Neuronal stem cell (in vitro differentiated cells): ENCODE measurements at regions not wholly inside any gene's neighbourhood (a gene's known extent, or its start where the extent isn't known, plus 50 kb on each side); places are given as distances from the start of the nearest gene placed in this dataset.

ENCODE experiments used
- DNase-seq: peaks from one replicate; pipeline ENCODE4 v3.0.0-alpha.2; 2013; ENCODE audit warnings: low spot score
- H2AFZ ChIP-seq: one replicate; pipeline ENCODE4 v1.6.1; 2013; ENCODE audit warnings: mild to moderate bottlenecking, low read length, inconsistent platforms
- H2AK5ac ChIP-seq: 2 replicates; pipeline ENCODE4 v1.6.1; 2013; ENCODE audit warnings: low read depth, mild to moderate bottlenecking, inconsistent platforms, low read length, moderate library complexity, mixed read lengths
- H2BK120ac ChIP-seq: 2 replicates; pipeline ENCODE4 v1.6.1; 2013; ENCODE audit warnings: low read depth, mild to moderate bottlenecking, inconsistent platforms, low read length, moderate library complexity, mixed read lengths
- H2BK12ac ChIP-seq: one replicate; pipeline ENCODE4 v1.6.1; 2013; ENCODE audit warnings: low read length, inconsistent platforms
- H2BK15ac ChIP-seq: 2 replicates; pipeline ENCODE4 v1.6.1; 2013; ENCODE audit warnings: mild to moderate bottlenecking, low read length, inconsistent platforms, mixed read lengths
- H2BK5ac ChIP-seq: one replicate; pipeline ENCODE4 v1.6.1; 2013; ENCODE audit warnings: inconsistent platforms, mild to moderate bottlenecking, low read length, moderate library complexity
- H3K14ac ChIP-seq: one replicate; pipeline ENCODE4 v1.6.1; 2013; ENCODE audit warnings: low read length, inconsistent platforms
- H3K18ac ChIP-seq: 2 replicates; pipeline ENCODE4 v1.6.1; 2013; ENCODE audit warnings: low read length, inconsistent platforms
- H3K23ac ChIP-seq: 2 replicates; pipeline ENCODE4 v1.6.1; 2013; ENCODE audit warnings: low read depth, mild to moderate bottlenecking, mixed read lengths, low read length, inconsistent platforms; ENCODE audit not compliant: poor library complexity
- H3K27ac ChIP-seq: replicated peaks from 3 replicates; pipeline ENCODE4 v1.5.1; 2013; ENCODE audit warnings: low read length, inconsistent platforms
- H3K27me3 ChIP-seq, 3 experiments: 2 replicates each; pipeline ENCODE4 v1.6.1; 2013; ENCODE audit warnings: low read length in 3 of 3, mild to moderate bottlenecking in 2 of 3, inconsistent platforms in 1 of 3, low read depth in 1 of 3, mixed read lengths in 1 of 3, moderate library complexity in 1 of 3; ENCODE audit not compliant: control insufficient read depth in 3 of 3, insufficient read depth in 3 of 3
- H3K36me3 ChIP-seq, 2 donors: replicated peaks in 1 of 2; 2 replicates each; pipeline ENCODE4 v1.6.1; 2013; ENCODE audit warnings: low read length in 2 of 2; ENCODE audit not compliant: control insufficient read depth in 2 of 2, insufficient read depth in 2 of 2
- H3K4ac ChIP-seq: 2 replicates; pipeline ENCODE4 v1.6.1; 2013; ENCODE audit warnings: inconsistent platforms, mild to moderate bottlenecking, low read length, moderate library complexity
- H3K4me1 ChIP-seq, 2 donors: 1 replicate in 1 of 2; 2 replicates in 1 of 2; pipeline ENCODE4 v1.6.1; 2013; ENCODE audit warnings: low read length in 2 of 2, low read depth in 1 of 2; ENCODE audit not compliant: control insufficient read depth in 2 of 2, insufficient read depth in 1 of 2
- H3K4me2 ChIP-seq: one replicate; pipeline ENCODE4 v1.6.1; 2013; ENCODE audit warnings: mild to moderate bottlenecking, low read length, inconsistent platforms; ENCODE audit not compliant: insufficient read depth, poor library complexity, severe bottlenecking
- H3K4me3 ChIP-seq, 2 donors: 2 replicates each; pipeline ENCODE4 v1.5.1; 2013; ENCODE audit warnings: low read length in 2 of 2, mild to moderate bottlenecking in 2 of 2, inconsistent platforms in 1 of 2, moderate library complexity in 1 of 2
- H3K79me1 ChIP-seq: one replicate; pipeline ENCODE4 v1.6.1; 2013; ENCODE audit warnings: low read depth, mild to moderate bottlenecking, inconsistent platforms, low read length, moderate library complexity
- H3K9ac ChIP-seq: one replicate; pipeline ENCODE4 v1.6.1; 2013; ENCODE audit warnings: mild to moderate bottlenecking, low read depth, low read length, inconsistent platforms; ENCODE audit not compliant: poor library complexity
- H3K9me3 ChIP-seq, 2 donors: replicated peaks in 1 of 2; 2 replicates each; pipeline versions ENCODE3 to v1.6.1; 2013; ENCODE audit warnings: low read length in 2 of 2, mild to moderate bottlenecking in 2 of 2, inconsistent platforms in 1 of 2, low read depth in 1 of 2, mixed read lengths in 1 of 2, moderate library complexity in 1 of 2; ENCODE audit not compliant: control insufficient read depth in 2 of 2, insufficient read depth in 1 of 2
- H4K8ac ChIP-seq: one replicate; pipeline ENCODE4 v1.6.1; 2013; ENCODE audit warnings: low read depth, mild to moderate bottlenecking, inconsistent platforms, low read length, moderate library complexity
- H4K91ac ChIP-seq: one replicate; pipeline ENCODE4 v1.6.1; 2013; ENCODE audit warnings: low read length, low read depth, mild to moderate bottlenecking, inconsistent platforms; ENCODE audit not compliant: poor library complexity
- WGBS, 2 donors: extraction: QIAGEN DNeasy Blood & Tissue Kit; methylation state at CpG; one replicate each; pipeline ENCODE4 v1.1.7; 2013; ENCODE audit warnings: missing lambda C conversion rate in 2 of 2, mixed read lengths in 1 of 2; ENCODE audit not compliant: insufficient read length in 2 of 2, insufficient replicate concordance in 1 of 2; ENCODE audit errors: extremely low coverage in 2 of 2; 5-methylcytosine and 5-hydroxymethylcytosine counted together

GRCh38 chr20:37611346-37611745, 82.5 kb upstream of the CTNNBL1 start:
- Histone ChIP-seq H3K9ac (no peak overlapping the region), H3K9me3 (no peaks in the 10 kb centered on the region), H4K91ac (no peak overlapping the region), H3K14ac (no peak overlapping the region), H3K27ac (no peak overlapping the region), H2AK5ac (no peak overlapping the region), H2BK15ac (no peak overlapping the region), H2BK12ac (no peak overlapping the region), H2BK5ac (no peak overlapping the region), H2AFZ (no peak overlapping the region), H3K18ac (no peak overlapping the region), H3K4me3 (no peak overlapping the region), H3K27me3 (no peaks in the 10 kb centered on the region), H3K23ac (no peak overlapping the region), H3K4me2 (no peak overlapping the region), H3K4ac (no peak overlapping the region), H3K79me1 (no peaks in the 10 kb centered on the region), H3K36me3 (no peaks in the 10 kb centered on the region), H4K8ac (no peak overlapping the region), H2BK120ac (no peak overlapping the region), H3K4me1 (no peaks in the 10 kb centered on the region)
- DNase-seq = no peak
- no CpG with 5 or more reads among the region's 9 CpGs for WGBS, 2 donors

- H3K79me1 ChIP-seq = no peaks in the 10 kb centered on the region
- H4K8ac ChIP-seq = no peak overlapping the region
- no peaks in the 10 kb centered on the region for H3K27me3 ChIP-seq
- H3K27ac ChIP-seq = no peak overlapping the region
- H2BK5ac ChIP-seq = no peak overlapping the region
- no peak for DNase-seq
- H2BK120ac ChIP-seq = no peak overlapping the region
- H2BK12ac ChIP-seq = no peak overlapping the region
- WGBS, 2 donors = no CpG with 5 or more reads among the region's 14 CpGs
- H2AK5ac ChIP-seq = no peak overlapping the region
- H3K4me1 ChIP-seq = no peaks in the 10 kb centered on the region
- H2BK15ac ChIP-seq = no peak overlapping the region
- no peak overlapping the region for H3K4me3 ChIP-seq
- H3K4ac ChIP-seq = no peak overlapping the region
- no peak overlapping the region for H3K23ac ChIP-seq
- no peak overlapping the region for H3K4me2 ChIP-seq
- no peak overlapping the region for H4K91ac ChIP-seq
- H3K9me3 ChIP-seq = no peaks in the 10 kb centered on the region
- no peaks in the 10 kb centered on the region for H3K36me3 ChIP-seq
- H3K14ac ChIP-seq = no peak overlapping the region
- H3K18ac ChIP-seq = no peak overlapping the region
- no peak overlapping the region for H3K9ac ChIP-seq
- no peak overlapping the region for H2AFZ ChIP-seq
These were observed 82.6 kb upstream of the BLCAP start for GRCh38 chr20:37610203-37610798.

GRCh38 chr20:37602634-37603033, 75.0 kb upstream of the BLCAP start:
- Histone ChIP-seq H3K9me3 (no peaks in the 10 kb centered on the region), H3K14ac (no peak overlapping the region), H3K4me2 (no peak overlapping the region), H2BK12ac (no peak overlapping the region), H3K18ac (no peak overlapping the region), H3K23ac (no peak overlapping the region), H3K36me3 (no peaks in the 10 kb centered on the region), H3K4ac (no peak overlapping the region), H2BK5ac (no peak overlapping the region), H4K91ac (no peak overlapping the region), H2AFZ (no peak overlapping the region), H4K8ac (no peak overlapping the region), H3K27me3 (no peaks in the 10 kb centered on the region), H3K9ac (no peak overlapping the region), H2BK120ac (no peak overlapping the region), H3K4me3 (no peak overlapping the region), H3K79me1 (no peaks in the 10 kb centered on the region), H3K4me1 (peaks cover 6 to 9% of the 10 kb centered on the region in 2 donors), H3K27ac (no peak overlapping the region), H2AK5ac (no peak overlapping the region), H2BK15ac (no peak overlapping the region)
- no peak for DNase-seq
- no CpG with 5 or more reads among the region's 6 CpGs for WGBS, 2 donors

DNA sequence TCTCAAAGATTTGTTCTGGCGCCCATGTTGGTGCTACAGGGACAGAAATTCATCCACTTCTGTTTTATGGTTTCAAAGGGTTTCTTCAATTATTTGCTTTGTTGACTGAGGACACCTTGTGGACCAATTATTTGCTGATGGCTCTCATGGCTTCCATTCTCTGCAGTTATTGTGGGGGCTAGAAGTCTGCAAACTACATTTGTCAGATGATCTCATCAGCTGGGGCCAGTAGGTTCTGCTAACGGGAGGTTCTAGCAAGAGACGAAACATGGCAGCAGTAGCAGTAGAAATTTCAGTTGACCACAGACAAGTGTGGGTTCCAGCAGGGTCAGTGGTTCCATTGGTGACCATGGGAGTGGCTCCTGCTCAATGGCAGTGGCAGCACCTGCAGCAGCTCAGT, 72.8 kb upstream of the BLCAP start:
- no peak overlapping the region for H3K9ac ChIP-seq
- no peak overlapping the region for H3K18ac ChIP-seq
- no peaks in the 10 kb centered on the region for H3K36me3 ChIP-seq
- no peak overlapping the region for H4K8ac ChIP-seq
- WGBS, 2 donors = no CpG with 5 or more reads among the region's 3 CpGs
- no peak overlapping the region for H4K91ac ChIP-seq
- no peak overlapping the region for H2AK5ac ChIP-seq
- H3K4me1 ChIP-seq = peaks cover 6 to 17% of the 10 kb centered on the region in 2 donors
- H3K14ac ChIP-seq = no peak overlapping the region
- no peaks in the 10 kb centered on the region for H3K79me1 ChIP-seq
- no peak for DNase-seq
- no peak overlapping the region for H2BK12ac ChIP-seq
- no peak overlapping the region for H3K4ac ChIP-seq
- no peak overlapping the region for H3K4me3 ChIP-seq
- no peak overlapping the region for H2BK5ac ChIP-seq
- peaks cover 0 to 2% of the 10 kb centered on the region in 2 donors for H3K9me3 ChIP-seq
- no peaks in the 10 kb centered on the region for H3K27me3 ChIP-seq
- no peak overlapping the region for H3K4me2 ChIP-seq
- H3K23ac ChIP-seq = no peak overlapping the region
- no peak overlapping the region for H2AFZ ChIP-seq
- no peak overlapping the region for H2BK120ac ChIP-seq
- H2BK15ac ChIP-seq = no peak overlapping the region
- H3K27ac ChIP-seq = no peak overlapping the region
